ENCODE measurements at regions not wholly inside any gene's neighbourhood (a gene's known extent, or its start where the extent isn't known, plus 50 kb on each side); places are given as distances from the start of the nearest gene placed in this dataset.
"Not testable (repeated sequence)": the region's sequence is repeated elsewhere in the genome, so short reads cannot be mapped to it uniquely, and the experiment has no call there.

DNA sequence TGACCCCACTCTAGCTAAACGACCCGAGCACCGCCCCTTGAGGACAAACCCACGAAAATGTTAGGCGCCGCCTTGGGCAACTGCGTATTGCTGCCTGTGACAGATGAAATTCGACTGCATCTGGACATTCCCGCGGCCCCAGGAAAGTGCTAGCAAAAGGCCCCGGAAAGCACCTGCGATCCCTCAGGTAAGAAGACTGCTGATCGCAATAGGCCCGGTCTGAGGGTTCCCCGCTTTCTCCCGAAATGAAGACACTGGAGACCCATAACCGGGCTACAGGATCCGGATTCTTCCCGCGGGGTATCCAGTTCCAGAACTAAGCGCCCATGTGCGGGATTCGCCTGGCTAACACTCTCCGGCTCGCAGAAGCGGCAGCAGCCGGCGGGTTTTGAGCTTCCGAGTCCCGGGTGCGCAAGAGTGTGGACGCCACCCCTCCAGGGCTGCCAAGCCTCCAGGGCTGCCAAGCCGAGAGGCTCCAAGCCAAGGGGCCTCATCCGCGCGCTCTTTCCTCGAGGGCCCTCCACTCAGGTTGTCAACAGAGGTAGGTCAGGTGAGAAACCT, 157.9 kb upstream of the NBPF11 start:
- no peak for DNase-seq

- DNase-seq: no peak
Measured at GRCh38 chr1:148308832-148309458, 156.9 kb upstream of the NBPF11 start.

DNA sequence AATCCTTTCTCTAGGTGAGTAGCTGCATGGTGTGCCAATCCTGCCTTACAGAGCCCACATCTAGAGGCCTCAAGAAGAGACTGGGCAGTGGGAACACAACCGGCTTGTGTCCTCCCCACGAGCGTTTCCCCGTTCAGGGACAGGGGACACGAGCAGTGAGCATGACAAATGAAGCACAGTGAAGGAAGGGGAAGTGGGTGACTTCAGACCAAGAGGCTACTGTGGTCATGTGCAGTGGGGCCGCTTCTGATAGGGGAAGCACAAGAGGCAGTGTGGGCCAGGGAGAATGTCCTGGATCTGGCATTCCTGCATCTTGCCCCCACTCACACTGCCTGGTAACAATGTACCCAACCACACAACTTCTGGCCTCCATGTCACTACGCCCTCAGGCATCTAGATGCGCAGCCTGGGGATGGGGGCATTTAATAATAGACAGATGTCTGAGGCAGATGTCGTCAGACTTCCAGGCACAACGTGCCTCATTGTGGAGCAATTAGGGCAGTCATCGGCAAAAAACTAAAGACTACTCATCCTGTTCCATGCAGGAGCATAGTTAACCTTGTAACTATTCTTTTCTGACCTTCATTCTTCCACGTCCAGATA, 155.6 kb upstream of the NBPF11 start:
- no peak for DNase-seq

DNA sequence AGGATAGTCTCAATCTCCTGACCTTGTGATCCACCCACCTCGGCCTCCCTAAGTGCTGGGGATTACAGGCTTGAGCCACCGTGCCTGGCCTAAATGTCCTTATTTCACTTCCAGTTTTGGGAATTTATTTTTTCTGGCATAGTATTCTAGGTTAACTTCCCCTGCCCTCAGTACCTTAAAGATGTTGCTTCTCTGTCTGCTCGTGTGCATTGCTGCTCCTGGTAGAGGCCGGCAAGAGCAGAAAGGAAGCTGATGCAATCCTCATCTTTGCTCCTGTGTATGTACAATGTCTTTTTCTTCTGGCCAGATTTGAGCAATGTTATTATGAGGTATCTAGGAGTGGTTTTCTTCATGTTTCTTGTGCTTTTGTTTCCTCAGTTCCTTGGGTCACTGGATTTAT, 152.9 kb upstream of the NBPF11 start:
- not testable (repeated sequence) for DNase-seq

- DNase-seq: not testable (repeated sequence)
Measured at GRCh38 chr1:148302586-148303364, 150.7 kb upstream of the NBPF11 start.

DNA sequence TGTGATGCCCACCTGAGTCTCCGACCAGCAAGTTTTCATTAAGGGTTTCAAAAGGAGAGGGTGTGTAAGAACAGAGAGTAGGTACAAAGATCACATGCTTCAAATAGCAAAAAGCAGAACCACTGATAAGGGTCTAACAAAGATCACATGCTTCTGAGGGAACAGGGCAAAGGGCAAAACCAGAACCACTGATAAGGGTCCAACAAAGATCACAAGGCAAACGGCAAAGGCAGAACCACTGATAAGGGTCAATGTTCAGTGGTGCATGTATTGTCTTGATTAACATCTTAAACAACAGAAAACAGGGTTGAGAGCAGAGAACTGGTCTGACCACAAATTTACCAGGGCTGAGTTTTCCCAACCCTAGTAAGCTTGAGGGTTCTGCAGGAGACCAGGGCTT, 145.8 kb upstream of the NBPF11 start:
- DNase-seq: not testable (repeated sequence)

DNA sequence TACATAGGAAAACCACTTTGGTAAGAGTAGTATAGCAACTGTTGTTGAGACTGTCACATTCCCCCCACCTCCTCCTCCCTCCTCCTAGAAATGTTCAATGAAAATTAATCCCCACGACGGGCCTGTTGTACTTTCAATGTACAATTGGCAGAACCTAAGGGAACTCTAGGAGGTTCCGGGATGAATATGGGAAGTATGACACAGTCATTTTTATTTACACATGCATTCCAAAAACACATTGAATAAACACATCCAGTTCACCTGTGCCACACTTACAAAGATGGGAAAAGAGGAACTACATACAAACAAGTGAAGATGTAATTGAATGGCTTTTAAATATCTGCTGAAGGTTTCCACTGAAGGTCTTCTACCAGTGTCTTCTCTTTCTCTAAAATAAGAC, 144.4 kb upstream of the NBPF11 start:
- DNase-seq: no peak

DNA sequence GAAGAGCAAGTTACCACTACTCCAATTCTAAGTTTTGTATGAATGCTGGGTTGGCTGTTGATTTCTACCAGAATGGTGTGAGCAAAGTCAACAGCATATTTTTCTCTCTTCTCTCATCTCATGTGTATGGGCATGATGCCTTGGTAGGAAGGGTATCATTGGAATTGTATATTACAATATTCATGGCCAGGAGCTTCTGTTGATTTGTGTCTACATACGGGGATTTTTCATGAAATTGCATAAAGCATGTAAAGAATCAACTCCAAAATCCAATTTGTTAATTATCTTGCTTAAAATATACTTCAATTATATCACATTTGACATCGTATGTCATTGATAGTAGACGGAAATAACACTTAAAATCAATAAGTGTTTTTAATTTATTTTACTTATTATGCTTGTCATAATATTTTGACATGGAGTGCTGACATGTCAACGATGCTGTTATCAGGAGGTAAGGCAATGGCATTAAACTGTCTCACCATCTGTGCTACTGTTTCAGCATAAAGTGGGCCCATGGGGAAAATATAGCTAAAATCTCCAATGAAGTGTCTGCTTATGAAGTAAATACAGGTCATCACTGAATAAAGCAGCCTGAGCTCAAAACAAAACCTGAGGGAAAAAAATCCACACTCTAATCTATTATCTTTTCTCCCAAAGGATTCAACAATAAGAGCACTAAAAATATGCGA, 142.2 kb upstream of the NBPF11 start:
- DNase-seq: no peak

DNA sequence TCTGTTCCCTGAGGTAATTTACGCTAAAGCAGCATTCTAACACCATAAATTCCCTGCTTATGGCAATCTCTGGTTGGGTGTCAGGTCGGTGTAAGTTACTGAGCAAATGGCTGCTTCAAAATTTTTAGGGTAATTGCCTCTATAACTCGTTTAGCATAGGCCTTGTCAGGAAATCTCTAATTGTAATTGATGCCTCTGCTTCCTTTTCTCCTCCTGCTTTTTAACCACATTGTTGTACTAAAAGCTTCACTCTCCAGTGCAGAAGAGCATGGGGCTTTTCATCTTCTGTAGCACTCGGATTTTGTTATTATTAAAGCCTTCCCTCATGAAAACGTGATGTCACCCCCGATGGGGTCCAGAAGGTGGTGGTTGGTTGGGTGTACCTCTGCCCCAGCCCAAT, 141.6 kb upstream of the NBPF11 start:
- no peak for DNase-seq

DNA sequence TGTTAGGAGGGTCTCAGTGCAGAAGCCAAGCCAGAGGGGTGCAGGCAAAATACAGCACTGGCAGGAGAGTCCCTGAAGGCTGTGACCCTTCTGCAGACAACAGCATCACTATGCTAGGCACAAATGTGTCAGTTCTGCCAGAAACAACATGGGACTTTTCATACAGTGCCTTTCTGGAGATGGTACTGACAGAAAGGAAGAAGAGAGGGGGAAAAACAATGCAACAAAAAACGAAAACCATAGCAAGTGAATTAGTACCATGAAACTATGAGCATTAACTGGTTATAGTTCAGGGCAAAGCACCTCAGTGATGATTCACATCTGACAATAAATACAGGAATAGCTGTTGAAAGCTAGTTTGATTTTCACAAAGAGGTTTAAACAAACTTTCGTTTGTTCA, 140.8 kb upstream of the NBPF11 start:
- DNase-seq: no peak

DNA sequence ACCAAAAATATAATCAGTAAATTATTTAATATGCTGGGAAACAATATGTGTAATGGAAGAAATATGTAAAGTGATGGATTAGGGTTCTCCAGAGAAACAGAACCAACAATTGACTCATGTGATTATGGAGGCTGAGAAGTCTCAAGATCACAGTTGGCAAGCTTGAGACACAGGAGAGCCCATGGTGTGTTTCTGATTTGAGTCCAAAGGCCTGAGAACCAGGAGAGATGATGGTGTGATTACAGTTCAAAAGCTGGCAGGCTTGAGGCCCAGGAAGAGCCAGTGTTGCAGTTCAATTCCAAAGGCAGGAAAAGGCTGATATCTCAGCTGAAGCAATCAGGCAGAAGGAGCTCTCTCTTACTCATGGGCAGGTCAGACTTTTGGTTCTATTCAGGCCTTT, 138.8 kb upstream of the NBPF11 start:
- DNase-seq: no peak

GRCh38 chr1:148289647-148290046, 137.6 kb upstream of the NBPF11 start:
- DNase-seq: no peak

- not testable (repeated sequence) for DNase-seq
Measured at GRCh38 chr1:148285946-148286345, 133.9 kb upstream of the NBPF11 start.

GRCh38 chr1:148280831-148281572, 128.9 kb upstream of the NBPF11 start:
- not testable (repeated sequence) for DNase-seq

- DNase-seq: not testable (repeated sequence)
Measured at GRCh38 chr1:148279002-148279542, 127.0 kb upstream of the NBPF11 start.

GRCh38 chr1:148277865-148278279, 125.8 kb upstream of the NBPF11 start:
- not testable (repeated sequence) for DNase-seq

- not testable (repeated sequence) for DNase-seq
Measured at GRCh38 chr1:148267066-148267465, 115.0 kb upstream of the NBPF11 start.

- no peak for DNase-seq
Measured at GRCh38 chr1:148264374-148265276, 112.5 kb upstream of the NBPF11 start.

GRCh38 chr1:148263906-148264255, 111.8 kb upstream of the NBPF11 start:
- DNase-seq: no peak

GRCh38 chr1:148263128-148263905, 111.2 kb upstream of the NBPF11 start:
- DNase-seq: peak; percentile 33

Measured in NCI-H2107 (cell line).